IPS DF 6.9 (cell line): ENCODE measurements at regions not wholly inside any gene's neighbourhood (a gene's known extent, or its start where the extent isn't known, plus 50 kb on each side); places are given as distances from the start of the nearest gene placed in this dataset.
A peak's percentile ranks its signal among the peaks of the same experiment; 100 is the strongest.

ENCODE experiments used
- DNase-seq: peaks from one replicate; pipeline ENCODE4 v3.0.0-alpha.2; 2013; ENCODE audit warnings: low read depth, low spot score
- H3K27ac ChIP-seq: one replicate; pipeline ENCODE4 v1.5.1; 2013; ENCODE audit warnings: low read length, control low read depth
- H3K27me3 ChIP-seq: 2 replicates; pipeline ENCODE4 v1.6.1; 2013; ENCODE audit warnings: mild to moderate bottlenecking, low read length; ENCODE audit not compliant: control insufficient read depth, insufficient read depth
- H3K36me3 ChIP-seq: 2 replicates; pipeline ENCODE4 v1.6.1; 2013; ENCODE audit warnings: low read length; ENCODE audit not compliant: control insufficient read depth, insufficient read depth
- H3K4me1 ChIP-seq: 2 replicates; pipeline ENCODE4 v1.6.1; 2013; ENCODE audit warnings: low read length; ENCODE audit not compliant: control insufficient read depth, insufficient read depth
- H3K4me3 ChIP-seq: 2 replicates; pipeline ENCODE4 v1.5.1; 2013; ENCODE audit warnings: mild to moderate bottlenecking, low read length
- H3K9me3 ChIP-seq: 2 replicates; pipeline ENCODE4 v1.6.1; 2013; ENCODE audit warnings: low read length, inconsistent platforms; ENCODE audit not compliant: control insufficient read depth, insufficient read depth
- WGBS: extraction: QIAGEN DNeasy Blood & Tissue Kit; methylation state at CpG from one replicate; pipeline ENCODE4 v1.1.7; 2013; ENCODE audit warnings: mixed read lengths, missing lambda C conversion rate; ENCODE audit not compliant: insufficient read length, insufficient coverage; 5-methylcytosine and 5-hydroxymethylcytosine counted together

GRCh38 chr18:65477455-65477854, 273.4 kb upstream of the CDH7 start:
- Histone ChIP-seq H3K27me3 (no peaks in the 10 kb centered on the region), H3K4me3 (no peak overlapping the region), H3K9me3 (no peaks in the 10 kb centered on the region), H3K4me1 (no peaks in the 10 kb centered on the region), H3K27ac (no peak overlapping the region), H3K36me3 (no peaks in the 10 kb centered on the region)
- WGBS: no CpG with 5 or more reads among the region's 3 CpGs
- DNase-seq: no peak

DNA sequence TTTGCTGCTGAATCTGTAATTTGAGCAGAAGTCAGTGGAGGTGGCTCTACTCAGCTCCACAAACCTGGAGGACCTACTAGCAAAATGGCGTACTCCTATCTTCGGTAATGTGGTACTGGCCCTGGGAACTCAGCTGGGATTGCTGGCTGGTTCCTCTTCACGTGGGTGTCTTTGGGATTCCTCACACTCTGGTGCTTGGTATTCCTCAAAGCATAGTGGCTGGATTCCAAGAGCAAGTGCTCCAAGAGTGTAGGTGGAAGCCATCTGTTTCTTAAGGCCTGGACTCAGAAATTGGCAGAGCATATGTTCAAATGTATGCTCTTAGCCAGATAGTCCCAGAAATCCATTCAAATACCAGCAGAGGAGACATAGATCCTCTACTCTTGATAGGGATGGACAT, 281.9 kb upstream of the CDH7 start:
- Histone ChIP-seq H3K4me1 (no peaks in the 10 kb centered on the region), H3K4me3 (no peak overlapping the region), H3K27ac (no peak overlapping the region), H3K9me3 (no peaks in the 10 kb centered on the region), H3K36me3 (no peaks in the 10 kb centered on the region), H3K27me3 (no peaks in the 10 kb centered on the region)
- DNase-seq: no peak
- no CpG with 5 or more reads among the region's 3 CpGs for WGBS

DNA sequence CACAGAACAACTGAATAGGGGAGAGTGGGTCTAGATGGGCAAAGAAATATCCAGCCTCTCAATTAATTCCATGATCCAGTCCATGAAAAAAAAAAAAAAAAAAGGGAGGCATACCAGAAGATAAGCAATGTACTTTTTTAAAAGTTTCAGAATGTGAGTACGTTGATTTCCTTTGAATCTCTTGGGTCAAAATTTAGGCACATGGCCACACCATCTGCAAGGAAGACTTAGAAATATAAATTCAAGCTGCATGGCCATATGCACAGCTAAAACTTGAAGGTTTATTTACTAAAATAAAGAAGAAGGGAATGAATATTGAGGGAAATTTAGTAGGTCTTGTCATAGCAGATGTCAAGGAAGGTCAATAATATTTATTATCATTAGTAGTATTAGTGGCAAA, 286.5 kb upstream of the CDH7 start:
- H3K36me3 ChIP-seq: no peaks in the 10 kb centered on the region
- no peaks in the 10 kb centered on the region for H3K9me3 ChIP-seq
- WGBS: no CpG with 5 or more reads among the region's 1 CpG
- no peak overlapping the region for H3K27ac ChIP-seq
- no peak for DNase-seq
- H3K4me3 ChIP-seq: no peak overlapping the region
- no peaks in the 10 kb centered on the region for H3K4me1 ChIP-seq
- H3K27me3 ChIP-seq: no peaks in the 10 kb centered on the region

- Histone ChIP-seq H3K4me1 (no peaks in the 10 kb centered on the region), H3K27ac (no peak overlapping the region), H3K36me3 (no peaks in the 10 kb centered on the region), H3K4me3 (no peak overlapping the region), H3K27me3 (no peaks in the 10 kb centered on the region), H3K9me3 (no peaks in the 10 kb centered on the region)
- WGBS: no CpG with 5 or more reads among the region's 3 CpGs
- no peak for DNase-seq
These were observed 291.1 kb upstream of the CDH7 start for GRCh38 chr18:65459741-65460140.

- Histone ChIP-seq H3K36me3 (no peaks in the 10 kb centered on the region), H3K27me3 (no peaks in the 10 kb centered on the region), H3K4me1 (no peaks in the 10 kb centered on the region), H3K4me3 (no peak overlapping the region), H3K27ac (no peak overlapping the region), H3K9me3 (no peaks in the 10 kb centered on the region)
- WGBS: no CpG with 5 or more reads among the region's 1 CpG
- DNase-seq: no peak
These were observed 291.9 kb upstream of the CDH7 start for GRCh38 chr18:65458871-65459270.

DNA sequence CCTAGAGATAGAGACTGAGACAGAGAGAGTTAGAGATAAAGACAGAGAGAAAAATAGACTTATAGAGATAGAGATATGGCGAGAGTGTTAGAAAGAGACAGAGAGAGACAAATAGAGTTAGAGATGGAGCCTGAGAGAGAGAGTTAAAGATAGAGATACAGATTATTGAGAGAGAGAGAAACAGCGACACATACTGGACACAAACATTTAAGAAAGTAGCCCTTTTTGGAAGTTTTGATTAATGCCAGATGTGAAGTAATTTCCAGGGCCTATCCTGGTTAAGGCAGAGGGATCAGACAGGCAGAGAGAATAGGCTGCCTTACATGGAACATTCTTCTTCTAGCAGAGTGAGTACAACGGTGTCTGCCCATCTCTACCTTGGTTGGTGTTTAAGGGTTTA, 311.6 kb upstream of the CDH7 start:
- no peak for DNase-seq
- Histone ChIP-seq H3K4me3 (no peak overlapping the region), H3K27me3 (no peaks in the 10 kb centered on the region), H3K9me3 (no peaks in the 10 kb centered on the region), H3K4me1 (no peaks in the 10 kb centered on the region), H3K36me3 (no peaks in the 10 kb centered on the region), H3K27ac (no peak overlapping the region)
- WGBS: 100% methylated on average over 1 of the region's 3 CpGs

DNA sequence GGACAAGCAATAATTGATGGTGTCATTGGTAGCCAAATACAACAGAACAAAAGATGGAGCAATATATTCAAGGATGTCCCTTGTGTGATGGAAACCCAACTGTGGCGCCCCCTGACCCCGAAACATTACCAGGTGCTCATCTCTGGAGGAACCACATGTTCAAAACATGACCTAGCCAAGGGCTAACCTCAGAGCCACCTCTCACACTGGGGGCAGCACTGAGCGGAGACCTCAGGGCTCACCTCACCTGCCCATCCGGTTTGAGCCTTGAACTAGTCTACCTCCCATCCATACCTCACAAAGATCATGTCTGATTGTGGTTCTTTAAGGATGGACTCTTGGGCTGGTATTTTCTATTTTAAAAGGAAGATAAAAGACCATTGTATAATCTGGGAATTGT, 314.4 kb upstream of the CDH7 start:
- no peak overlapping the region for H3K27ac ChIP-seq
- no CpG with 5 or more reads among the region's 4 CpGs for WGBS
- H3K36me3 ChIP-seq: no peaks in the 10 kb centered on the region
- no peaks in the 10 kb centered on the region for H3K4me1 ChIP-seq
- no peaks in the 10 kb centered on the region for H3K9me3 ChIP-seq
- no peaks in the 10 kb centered on the region for H3K27me3 ChIP-seq
- peak; percentile 18 for DNase-seq
- H3K4me3 ChIP-seq: no peak overlapping the region

DNA sequence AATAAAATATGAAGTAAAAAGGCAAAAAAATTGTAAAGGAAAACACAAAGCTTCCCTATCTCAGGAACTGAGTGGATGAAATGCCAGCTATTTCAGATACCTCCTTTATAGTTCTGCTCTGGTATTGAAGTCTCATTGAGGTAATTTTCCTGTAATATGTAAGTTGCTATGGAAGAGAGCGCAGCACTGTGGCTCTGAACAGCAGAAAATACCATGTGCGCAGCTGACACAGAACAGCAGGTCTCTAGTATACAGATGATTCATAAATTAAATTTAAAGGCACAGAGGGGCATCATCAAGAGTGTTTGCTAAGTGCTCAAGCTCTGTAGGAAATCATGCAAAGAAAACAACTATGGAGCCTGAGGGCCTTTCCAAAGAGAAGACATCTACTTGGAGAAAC, 315.3 kb upstream of the CDH7 start:
- Histone ChIP-seq H3K9me3 (no peaks in the 10 kb centered on the region), H3K36me3 (no peaks in the 10 kb centered on the region), H3K27ac (no peak overlapping the region), H3K4me3 (no peak overlapping the region), H3K27me3 (no peaks in the 10 kb centered on the region), H3K4me1 (no peaks in the 10 kb centered on the region)
- no peak for DNase-seq
- WGBS: no CpG with 5 or more reads among the region's 2 CpGs

DNA sequence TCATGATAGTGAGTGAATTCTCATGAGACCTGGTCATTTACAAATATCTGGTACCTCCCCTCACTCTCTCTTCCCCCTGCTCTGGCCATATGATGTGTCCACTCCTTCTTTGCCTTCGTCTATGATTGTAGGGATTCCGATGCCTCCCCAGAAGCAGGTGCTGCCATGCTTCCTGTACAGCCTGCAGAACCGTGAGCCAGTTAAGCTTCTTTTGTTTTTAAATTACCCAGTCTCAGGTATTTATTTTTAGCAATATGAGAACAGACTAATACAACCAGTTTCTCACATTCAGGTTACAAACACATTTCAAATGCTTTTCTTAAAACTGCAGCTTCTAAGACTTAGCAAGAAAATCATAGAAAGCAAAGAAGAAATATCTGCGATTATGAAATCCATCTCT, 321.2 kb upstream of the CDH7 start:
- Histone ChIP-seq H3K9me3 (no peaks in the 10 kb centered on the region), H3K36me3 (no peaks in the 10 kb centered on the region), H3K4me3 (no peak overlapping the region), H3K27me3 (no peaks in the 10 kb centered on the region), H3K27ac (no peak overlapping the region), H3K4me1 (no peaks in the 10 kb centered on the region)
- no CpG with 5 or more reads among the region's 4 CpGs for WGBS
- DNase-seq: no peak

GRCh38 chr18:65425366-65425765, 325.4 kb upstream of the CDH7 start:
- Histone ChIP-seq H3K4me1 (no peaks in the 10 kb centered on the region), H3K9me3 (no peaks in the 10 kb centered on the region), H3K4me3 (no peak overlapping the region), H3K36me3 (no peaks in the 10 kb centered on the region), H3K27ac (no peak overlapping the region), H3K27me3 (no peaks in the 10 kb centered on the region)
- DNase-seq: no peak
- no CpG with 5 or more reads among the region's 3 CpGs for WGBS

DNA sequence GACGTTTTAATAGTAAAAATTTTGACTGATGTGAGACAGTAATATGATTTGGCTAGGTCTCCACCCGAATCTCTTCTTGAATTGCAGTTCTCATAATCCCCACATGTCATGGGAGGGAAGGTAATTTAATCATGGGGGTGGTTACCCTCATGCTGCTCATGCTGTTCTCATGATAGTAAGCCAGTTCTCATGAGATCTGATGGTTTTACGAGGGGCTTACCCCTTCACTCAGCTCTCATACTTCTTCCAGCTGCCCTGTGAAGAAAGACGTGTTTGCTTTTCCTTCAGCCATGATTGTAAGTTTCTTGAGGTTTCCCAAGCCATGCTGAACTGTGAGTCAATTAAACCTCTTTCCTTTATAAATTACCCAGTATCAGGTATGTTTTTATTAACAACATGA, 327.0 kb upstream of the CDH7 start:
- DNase-seq: no peak
- WGBS: no CpG with 5 or more reads among the region's 4 CpGs
- Histone ChIP-seq H3K9me3 (no peaks in the 10 kb centered on the region), H3K4me3 (no peak overlapping the region), H3K36me3 (no peaks in the 10 kb centered on the region), H3K27ac (no peak overlapping the region), H3K27me3 (no peaks in the 10 kb centered on the region), H3K4me1 (no peaks in the 10 kb centered on the region)
